AG10803 (cell line): ENCODE measurements at regions not wholly inside any gene's neighbourhood (a gene's known extent, or its start where the extent isn't known, plus 50 kb on each side); places are given as distances from the start of the nearest gene placed in this dataset.

Experiments
- DNase-seq: peaks from one replicate; pipeline ENCODE4 v3.0.0; 2010; ENCODE audit warnings: low read depth
- H3K4me3 ChIP-seq: 2 replicates; pipeline ENCODE4 v1.5.1; 2011; ENCODE audit warnings: mild to moderate bottlenecking, low read length, control low read depth
- CTCF ChIP-seq: conservative IDR thresholded peaks from 2 replicates; pipeline ENCODE4 v1.5.1; 2011; ENCODE audit warnings: mild to moderate bottlenecking, low read length, control low read depth, inconsistent platforms

- no peak overlapping the region for H3K4me3 ChIP-seq
- DNase-seq = no peak
- TF ChIP-seq CTCF = no peak
Measured at GRCh38 chr20:7057611-7058010, 290.1 kb downstream of the BMP2 start.

GRCh38 chr20:7078804-7079203 is 311.3 kb downstream of the BMP2 start:
- TF ChIP-seq CTCF = no peak
- no peak for DNase-seq
- H3K4me3 ChIP-seq = no peak overlapping the region

- no peak overlapping the region for H3K4me3 ChIP-seq
- no peak for DNase-seq
- no peak for TF ChIP-seq CTCF
Measured at GRCh38 chr20:7080472-7080871, 313.0 kb downstream of the BMP2 start.

- H3K4me3 ChIP-seq = no peak overlapping the region
- no peak for DNase-seq
- no peak for TF ChIP-seq CTCF
Measured at GRCh38 chr20:7085467-7085866, 318.0 kb downstream of the BMP2 start.

- no peak for TF ChIP-seq CTCF
- DNase-seq = no peak
- H3K4me3 ChIP-seq = no peak overlapping the region
Measured at GRCh38 chr20:7087803-7088202, 320.3 kb downstream of the BMP2 start.

GRCh38 chr20:7090001-7090400 is 322.5 kb downstream of the BMP2 start:
- DNase-seq = no peak
- no peak for TF ChIP-seq CTCF

GRCh38 chr20:7090811-7091210 is 323.3 kb downstream of the BMP2 start:
- no peak for DNase-seq

More at GRCh38 chr20:7090001-7090400, 322.5 kb downstream of the BMP2 start:
- H3K4me3 ChIP-seq = no peak overlapping the region

More at GRCh38 chr20:7090811-7091210, 323.3 kb downstream of the BMP2 start:
- no peak overlapping the region for H3K4me3 ChIP-seq
- no peak for TF ChIP-seq CTCF
